ENCODE measurements at regions not wholly inside any gene's neighbourhood (a gene's known extent, or its start where the extent isn't known, plus 50 kb on each side); places are given as distances from the start of the nearest gene placed in this dataset.

- peaks cover 1% of the 10 kb centered on the region for H3K27me3 Mint-ChIP-seq (ENCODE audit: low read depth)
- Histone ChIP-seq H2BK12ac (ENCODE audit: insufficient read length, low read depth, low read length) (no peak overlapping the region), H4K91ac (ENCODE audit: insufficient read length, low read depth, low read length) (no peak overlapping the region), H3K9ac (ENCODE audit: extremely low read depth, insufficient read length, low read length) (no peak overlapping the region), H4K5ac (ENCODE audit: insufficient read length, low read depth, low read length) (no peak overlapping the region), H2AK5ac (ENCODE audit: insufficient read length, low read length) (no peak overlapping the region), H3K14ac (ENCODE audit: insufficient read depth, low read length) (no peak overlapping the region), H3K4me2 (ENCODE audit: insufficient read depth, insufficient read length, low read length) (no peak overlapping the region), H3K27me3 (ENCODE audit: insufficient read depth, low read length) (no peaks in the 10 kb centered on the region), H2BK5ac (ENCODE audit: insufficient read length, low read length) (no peak overlapping the region), H4K20me1 (ENCODE audit: control insufficient read depth, insufficient read depth, insufficient read length) (peaks cover 4% of the 10 kb centered on the region), H2BK120ac (ENCODE audit: low read depth, low read length, poor library complexity, severe bottlenecking) (no peak overlapping the region), H3K79me1 (ENCODE audit: insufficient read depth, low read depth, low read length, poor library complexity, severe bottlenecking) (no peaks in the 10 kb centered on the region), H3K79me2 (ENCODE audit: insufficient read depth, low read length) (no peaks in the 10 kb centered on the region), H2BK20ac (ENCODE audit: low read depth, low read length, poor library complexity, severe bottlenecking) (no peak overlapping the region), H3K23ac (ENCODE audit: insufficient read length, low read depth, low read length) (no peak overlapping the region), H3K23me2 (ENCODE audit: insufficient read length, low read depth, low read length, poor library complexity, severe bottlenecking) (no peaks in the 10 kb centered on the region), H3K4me1 (ENCODE audit: insufficient read depth, low read length) (0 out of 2 replicates have a peak, but pooled peaks cover 7% of the 10 kb centered on the region), H3K27ac (ENCODE audit: insufficient read length, low read depth, low read length) (no peak overlapping the region), H3K18ac (ENCODE audit: insufficient read length, low read depth, low read length) (no peak overlapping the region), H2AFZ (ENCODE audit: low read length) (no peak overlapping the region), H3T11ph (ENCODE audit: low read length) (no peak overlapping the region), H3K4ac (ENCODE audit: low read depth, low read length) (no peak overlapping the region), H2BK15ac (ENCODE audit: low read depth, low read length) (no peak overlapping the region), H4K8ac (replicated peaks; ENCODE audit: insufficient read length, low read depth, low read length) (no peak overlapping the region), H3K56ac (ENCODE audit: insufficient read length, low read depth, low read length) (no peak overlapping the region), H3K9me3 (ENCODE audit: control insufficient read depth, low read depth, low read length) (no peaks in the 10 kb centered on the region)
- peaks cover 7 to 46% (median 40%) of the 10 kb centered on the region in 3 experiments; a peak in 6 of 7 replicates for H3K36me3 Mint-ChIP-seq (ENCODE audit: insufficient read depth in 1 of 3, low read depth in 3 of 3)
- H3K4me1 Mint-ChIP-seq = peaks cover 28 to 45% of the 10 kb centered on the region in 2 experiments
- TF ChIP-seq CTCF (conservative IDR thresholded peaks at IDR 0.05) = no peak
- DNase-seq = no peak
- H3K27ac Mint-ChIP-seq = peak overlapping the region in 1 of 3 experiments; percentile 93; a peak in 4 of 7 replicates
- H3K4me3 Mint-ChIP-seq = no peak overlapping the region
- WGBS (ENCODE audit: extremely low coverage, insufficient read length, low lambda C conversion rate) = no CpG with 5 or more reads among the region's 8 CpGs
- no peaks in the 10 kb centered on the region for H3K9me3 Mint-ChIP-seq
Measured at GRCh38 chr12:124432376-124432775, 135.0 kb downstream of the NCOR2 start.

All from H9 (cell line).